Daoy (cell line): ENCODE measurements at regions not wholly inside any gene's neighbourhood (a gene's known extent, or its start where the extent isn't known, plus 50 kb on each side); places are given as distances from the start of the nearest gene placed in this dataset.
"Not testable (repeated sequence)": the region's sequence is repeated elsewhere in the genome, so short reads cannot be mapped to it uniquely, and the experiment has no call there.

ENCODE experiments used
- DNase-seq: peaks from one replicate; pipeline ENCODE4 v3.0.0-alpha.2; 2015; ENCODE audit warnings: low read depth

GRCh38 chr12:25384038-25384892 is 133.5 kb upstream of the KRAS start:
- no peak for DNase-seq

GRCh38 chr12:25382311-25383106 is 131.8 kb upstream of the KRAS start:
- no peak for DNase-seq

- peak; percentile 13 for DNase-seq
These were observed 126.9 kb upstream of the KRAS start for GRCh38 chr12:25377469-25378177.

- DNase-seq = no peak
These were observed 126.3 kb upstream of the KRAS start for GRCh38 chr12:25376985-25377384.

- DNase-seq = no peak
These were observed 125.7 kb upstream of the KRAS start for GRCh38 chr12:25376407-25376806.

- no peak for DNase-seq
These were observed 122.5 kb upstream of the KRAS start for GRCh38 chr12:25372969-25373817.

- DNase-seq = no peak
These were observed 121.3 kb upstream of the KRAS start for GRCh38 chr12:25372002-25372401.

- DNase-seq = no peak
These were observed 117.8 kb upstream of the KRAS start for GRCh38 chr12:25368557-25368956.

GRCh38 chr12:25366122-25366521 is 115.4 kb upstream of the KRAS start:
- no peak for DNase-seq

- no peak for DNase-seq
These were observed 114.6 kb upstream of the KRAS start for GRCh38 chr12:25365340-25365730.

- no peak for DNase-seq
These were observed 114.0 kb upstream of the KRAS start for GRCh38 chr12:25364529-25365339.

- DNase-seq = no peak
These were observed 111.9 kb upstream of the KRAS start for GRCh38 chr12:25362646-25363045.

GRCh38 chr12:25361511-25361910 is 110.8 kb upstream of the KRAS start:
- DNase-seq = no peak

- no peak for DNase-seq
These were observed 106.9 kb upstream of the KRAS start for GRCh38 chr12:25357595-25357994.

- not testable (repeated sequence) for DNase-seq
These were observed 102.2 kb upstream of the KRAS start for GRCh38 chr12:25352942-25353341.

- no peak for DNase-seq
These were observed 101.6 kb upstream of the KRAS start for GRCh38 chr12:25352083-25352918.

GRCh38 chr12:25348593-25348895 is 97.8 kb upstream of the KRAS start:
- DNase-seq = no peak

GRCh38 chr12:25347716-25348592 is 97.2 kb upstream of the KRAS start:
- no peak for DNase-seq

- DNase-seq = not testable (repeated sequence)
These were observed 91.1 kb upstream of the KRAS start for GRCh38 chr12:25341877-25342276.
